ENCODE measurements at regions not wholly inside any gene's neighbourhood (a gene's known extent, or its start where the extent isn't known, plus 50 kb on each side); places are given as distances from the start of the nearest gene placed in this dataset.
"Not testable (repeated sequence)": the region's sequence is repeated elsewhere in the genome, so short reads cannot be mapped to it uniquely, and the experiment has no call there.

DNA sequence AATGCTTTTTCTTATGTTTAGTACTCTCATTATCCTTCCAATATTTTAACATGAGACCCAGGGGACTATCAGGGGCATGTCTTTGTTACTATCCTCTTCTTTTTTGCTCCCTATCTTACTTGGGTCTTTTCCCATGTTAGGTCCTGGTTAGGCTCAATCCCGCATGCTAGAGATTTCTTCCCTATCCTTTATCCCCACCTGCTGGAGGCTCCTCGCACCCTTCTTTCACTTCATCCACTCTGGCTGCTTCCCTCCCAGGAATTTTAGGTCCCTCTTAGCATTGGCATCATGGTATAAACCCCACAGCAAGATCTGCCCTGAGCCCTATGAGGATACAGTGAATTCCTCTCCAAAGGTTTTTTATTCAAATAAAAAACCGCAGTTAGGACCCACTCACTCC is 567.3 kb downstream of the ANKRD30B start:
- not testable (repeated sequence) for H3K27me3 ChIP-seq (replicated peaks); H3K4me3 ChIP-seq; H3K36me3 ChIP-seq; H3K9me3 ChIP-seq (replicated peaks); H3K4me1 ChIP-seq (replicated peaks); H3K27ac ChIP-seq; DNase-seq (ENCODE audit: low read depth in 1 of 2, low spot score in 2 of 2)

DNA sequence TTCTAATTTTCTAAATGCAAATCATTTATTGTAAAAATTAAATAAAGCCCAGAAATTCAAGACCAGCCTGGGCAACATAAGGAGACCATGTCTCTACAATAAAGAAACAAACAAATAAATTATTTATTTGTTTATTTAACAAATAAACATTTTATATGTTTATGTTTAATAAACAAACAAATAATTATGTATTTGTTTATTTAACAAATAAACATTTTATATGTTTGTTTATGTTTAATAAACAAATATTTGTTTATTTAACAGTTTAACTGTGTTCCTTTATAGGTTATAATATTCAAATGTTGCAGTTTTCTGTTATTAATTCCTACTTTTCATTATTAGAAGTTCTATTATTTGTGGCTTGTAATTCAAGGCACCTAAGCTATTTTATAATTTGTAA is 570.7 kb downstream of the ANKRD30B start:
- not testable (repeated sequence) for H3K27ac ChIP-seq; H3K9me3 ChIP-seq (replicated peaks); H3K27me3 ChIP-seq (replicated peaks); H3K36me3 ChIP-seq; H3K4me1 ChIP-seq (replicated peaks); DNase-seq (ENCODE audit: low read depth in 1 of 2, low spot score in 2 of 2); H3K4me3 ChIP-seq

DNA sequence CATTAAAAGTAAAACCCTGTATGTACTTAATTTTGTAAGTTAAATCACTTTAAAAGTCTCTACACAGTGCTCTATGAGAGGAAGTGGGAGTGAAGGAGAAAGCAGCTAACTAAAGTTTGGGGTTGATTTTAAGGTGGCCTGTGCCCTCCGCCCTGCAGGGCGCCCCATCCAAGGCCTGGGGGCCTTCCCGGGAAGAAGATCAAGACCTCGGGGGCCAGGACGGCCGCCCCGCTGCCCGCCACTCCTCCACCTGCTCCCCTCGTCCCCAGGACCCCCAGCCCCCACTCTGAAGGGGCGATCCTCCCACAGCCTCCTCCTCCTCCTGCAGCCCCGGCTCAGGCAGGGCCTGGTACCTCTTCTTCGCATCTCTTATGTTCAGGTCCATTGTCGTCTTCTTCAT is 581.7 kb downstream of the ANKRD30B start:
- not testable (repeated sequence) for H3K27me3 ChIP-seq (replicated peaks); DNase-seq (ENCODE audit: low read depth in 1 of 2, low spot score in 2 of 2); H3K9me3 ChIP-seq (replicated peaks); H3K27ac ChIP-seq; H3K4me3 ChIP-seq; H3K4me1 ChIP-seq (replicated peaks); H3K36me3 ChIP-seq

DNA sequence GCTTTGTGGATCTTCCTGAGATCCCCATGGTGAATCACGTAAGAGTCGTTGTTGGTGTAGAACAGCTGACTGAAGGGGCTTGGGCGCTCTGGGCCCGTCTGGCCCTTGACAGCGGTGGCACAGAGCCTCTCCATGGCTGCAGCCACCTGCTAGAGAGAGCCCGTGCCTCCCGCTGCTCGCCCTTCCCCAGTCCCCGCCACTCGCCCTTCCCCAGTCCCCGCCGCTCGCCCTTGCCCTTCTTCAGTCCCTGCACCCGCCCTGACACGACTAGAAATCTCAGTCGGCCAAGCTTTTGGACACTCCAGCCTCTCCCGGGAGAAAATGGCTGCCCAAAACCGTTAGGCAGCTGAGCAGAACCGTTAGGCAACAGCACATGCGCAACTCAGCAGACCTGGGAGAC is 582.2 kb downstream of the ANKRD30B start:
- H3K9me3 ChIP-seq (replicated peaks); H3K4me1 ChIP-seq (replicated peaks); H3K4me3 ChIP-seq; H3K27me3 ChIP-seq (replicated peaks); DNase-seq (ENCODE audit: low read depth in 1 of 2, low spot score in 2 of 2); H3K36me3 ChIP-seq; H3K27ac ChIP-seq: not testable (repeated sequence)

DNA sequence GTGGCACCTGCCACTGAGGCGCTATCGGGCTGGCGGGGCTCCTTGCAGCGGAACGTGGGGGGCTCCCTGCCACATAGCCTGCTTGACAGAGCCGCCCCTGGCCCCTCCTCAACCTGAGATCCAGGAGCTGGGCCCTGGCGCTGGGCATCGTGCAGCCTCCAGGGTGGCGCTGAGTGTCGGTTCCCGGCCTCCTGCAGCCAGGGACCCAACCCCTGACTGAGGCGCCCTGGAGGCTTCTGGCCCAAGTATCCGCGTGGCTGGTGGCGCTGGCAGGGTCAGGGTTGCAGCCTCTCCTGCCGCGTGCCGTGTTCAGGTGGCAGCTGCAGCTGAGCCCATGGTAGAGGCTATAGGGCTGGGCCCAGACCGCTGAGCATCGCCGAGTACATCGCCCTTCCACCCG is 582.6 kb downstream of the ANKRD30B start:
- not testable (repeated sequence) for H3K27me3 ChIP-seq (replicated peaks); H3K9me3 ChIP-seq (replicated peaks); H3K4me1 ChIP-seq (replicated peaks); H3K36me3 ChIP-seq; H3K4me3 ChIP-seq; H3K27ac ChIP-seq; DNase-seq (ENCODE audit: low read depth in 1 of 2, low spot score in 2 of 2)

DNA sequence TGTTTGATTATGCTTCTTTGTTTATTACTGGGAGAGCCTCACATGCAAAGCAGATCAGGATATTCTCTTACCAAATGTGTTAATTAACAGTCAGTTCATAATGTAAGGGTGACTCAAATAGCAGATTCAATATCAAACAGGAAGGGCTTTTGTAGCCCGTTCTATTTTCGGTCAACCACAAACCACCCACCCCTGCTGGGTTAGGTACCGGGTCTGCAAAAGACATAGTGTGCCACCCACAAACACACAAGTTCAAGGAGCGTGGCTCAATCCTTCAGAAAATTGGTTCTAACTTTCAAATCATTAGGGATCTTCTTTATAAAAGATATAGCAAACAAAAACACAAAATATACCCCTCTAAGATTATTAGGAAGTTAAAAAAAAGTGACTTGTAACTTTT is 627.7 kb downstream of the ANKRD30B start:
- not testable (repeated sequence) for H3K9me3 ChIP-seq (replicated peaks); H3K27ac ChIP-seq; H3K4me3 ChIP-seq; H3K27me3 ChIP-seq (replicated peaks); DNase-seq (ENCODE audit: low read depth in 1 of 2, low spot score in 2 of 2); H3K36me3 ChIP-seq; H3K4me1 ChIP-seq (replicated peaks)

DNA sequence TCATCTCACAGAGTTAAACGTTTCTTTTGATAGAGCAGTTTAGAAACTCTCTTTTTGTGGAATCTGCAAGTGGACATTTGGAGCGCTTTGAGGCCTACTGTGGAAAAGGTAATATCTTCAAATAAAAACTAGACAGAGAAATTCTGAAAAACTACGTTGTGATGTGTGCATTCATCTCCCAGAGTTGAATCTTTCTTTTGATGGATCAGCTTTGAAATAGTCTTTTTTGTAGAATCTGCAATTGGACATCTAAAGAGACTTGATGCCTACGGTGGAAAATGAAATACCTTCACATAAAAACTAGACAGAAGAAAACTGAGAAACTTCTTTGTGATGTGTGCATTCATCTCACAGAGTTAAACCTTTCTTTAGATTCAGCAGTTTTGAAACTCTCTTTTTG is 659.9 kb downstream of the ANKRD30B start:
- H3K4me3 ChIP-seq; H3K36me3 ChIP-seq; H3K9me3 ChIP-seq (replicated peaks); H3K27me3 ChIP-seq (replicated peaks); H3K4me1 ChIP-seq (replicated peaks); H3K27ac ChIP-seq: not testable (repeated sequence)
- peak in 1 of 2 experiments; percentile 27 for DNase-seq (ENCODE audit: low read depth in 1 of 2, low spot score in 2 of 2)

Measured in SJSA1 (cell line).